ENCODE measurements at regions not wholly inside any gene's neighbourhood (a gene's known extent, or its start where the extent isn't known, plus 50 kb on each side); places are given as distances from the start of the nearest gene placed in this dataset.
A peak's percentile ranks its signal among the peaks of the same experiment; 100 is the strongest.

GRCh38 chr2:22801071-22801470 is 583.9 kb upstream of the KLHL29 start:
- no peak for DNase-seq

- DNase-seq = no peak
These were observed 583.0 kb upstream of the KLHL29 start for GRCh38 chr2:22801970-22802369.

- no peak for DNase-seq
These were observed 577.1 kb upstream of the KLHL29 start for GRCh38 chr2:22807872-22808271.

GRCh38 chr2:22810602-22811001 is 574.4 kb upstream of the KLHL29 start:
- no peak for DNase-seq

GRCh38 chr2:22812065-22812680 is 572.8 kb upstream of the KLHL29 start:
- DNase-seq = no peak

GRCh38 chr2:22817197-22817596 is 567.8 kb upstream of the KLHL29 start:
- no peak for DNase-seq

- no peak for DNase-seq
These were observed 563.5 kb upstream of the KLHL29 start for GRCh38 chr2:22821458-22821857.

- no peak for DNase-seq
These were observed 562.1 kb upstream of the KLHL29 start for GRCh38 chr2:22822835-22823234.

- DNase-seq = no peak
These were observed 560.4 kb upstream of the KLHL29 start for GRCh38 chr2:22824618-22825017.

GRCh38 chr2:22826703-22827102 is 558.3 kb upstream of the KLHL29 start:
- DNase-seq = peak; percentile 87 to 95

GRCh38 chr2:22829791-22830190 is 555.2 kb upstream of the KLHL29 start:
- DNase-seq = no peak

GRCh38 chr2:22832196-22832595 is 552.8 kb upstream of the KLHL29 start:
- DNase-seq = no peak

- DNase-seq = no peak
These were observed 546.5 kb upstream of the KLHL29 start for GRCh38 chr2:22838461-22838860.

- DNase-seq = no peak
These were observed 542.6 kb upstream of the KLHL29 start for GRCh38 chr2:22842205-22842869.

GRCh38 chr2:22843919-22844537 is 541.0 kb upstream of the KLHL29 start:
- no peak for DNase-seq

GRCh38 chr2:22850310-22850709 is 534.7 kb upstream of the KLHL29 start:
- no peak for DNase-seq

GRCh38 chr2:22854588-22854987 is 530.4 kb upstream of the KLHL29 start:
- no peak for DNase-seq

GRCh38 chr2:22855081-22855480 is 529.9 kb upstream of the KLHL29 start:
- no peak for DNase-seq

- DNase-seq = peak in 1 of 2 experiments; percentile 69
These were observed 529.2 kb upstream of the KLHL29 start for GRCh38 chr2:22855761-22856184.

GRCh38 chr2:22867973-22868372 is 517.0 kb upstream of the KLHL29 start:
- DNase-seq = peak; percentile 87 to 91

- no peak for DNase-seq
These were observed 506.9 kb upstream of the KLHL29 start for GRCh38 chr2:22878121-22878520.

- no peak for DNase-seq
These were observed 505.7 kb upstream of the KLHL29 start for GRCh38 chr2:22879009-22879863.

GRCh38 chr2:22880161-22880560 is 504.8 kb upstream of the KLHL29 start:
- DNase-seq = no peak
